Ovary (tissue), 7 donors: ENCODE measurements at regions not wholly inside any gene's neighbourhood (a gene's known extent, or its start where the extent isn't known, plus 50 kb on each side); places are given as distances from the start of the nearest gene placed in this dataset.
A peak's percentile ranks its signal among the peaks of the same experiment; 100 is the strongest.

ENCODE experiments used
- DNase-seq, 5 donors: peaks; one replicate each; pipeline ENCODE4 v3.0.0-alpha.2; 2019 to 2020
- H3K27ac ChIP-seq, 2 donors: fragments of 200-600 bp; one replicate each; pipeline versions ENCODE4 v1.5.1 to v1.8.0; 2019 to 2022
- H3K27me3 ChIP-seq: fragments of 200-600 bp; one replicate; pipeline ENCODE4 v1.8.0; 2022
- H3K36me3 ChIP-seq: fragments of 200-600 bp; sonication (generic); one replicate; pipeline ENCODE4 v1.5.1; 2019
- H3K4me1 ChIP-seq: one replicate; pipeline ENCODE4 v1.8.1; 2013; ENCODE audit warnings: mild to moderate bottlenecking, moderate library complexity; ENCODE audit not compliant: insufficient read depth
- H3K4me3 ChIP-seq: fragments of 200-600 bp; sonication (generic); one replicate; pipeline ENCODE4 v1.5.1; 2017
- H3K9me3 ChIP-seq, 2 donors: fragments of 200-600 bp in 1 of 2; sonication (generic) in 1 of 2; one replicate each; pipeline versions ENCODE4 v1.5.1 to v1.8.1; 2013 to 2019; ENCODE audit warnings: mild to moderate bottlenecking in 1 of 2, moderate library complexity in 1 of 2
- EP300 ChIP-seq: sonication (generic); formaldehyde crosslinking; IDR thresholded peaks from one replicate; pipeline ENCODE4 v1.6.1; 2017; ENCODE audit warnings: antibody characterized with exemption
- POLR2A ChIP-seq: fragments of 450-650 bp; IDR thresholded peaks from one replicate; pipeline ENCODE4 v1.6.1; 2017; ENCODE audit warnings: antibody characterized with exemption, mild to moderate bottlenecking, moderate library complexity
- WGBS, 3 donors: extraction: QIAGEN DNeasy Blood & Tissue Kit in 1 of 3; methylation state at CpG; one replicate each; pipeline versions ENCODE4 v1.1.5 to v1.1.7; 2013 to 2017; 5-methylcytosine and 5-hydroxymethylcytosine counted together
- intact Hi-C, 4 donors: fragments of 100-400 bp; cut with DNase I; formaldehyde crosslinking; loops; one replicate each; pipeline versions ENCODE4 v1.11.0 to v1.15.1; 2022 to 2023
- TF ChIP-seq, protein P1 (sequence below), 3 donors: fragments of 450-650 bp in 2 of 3; fragments of 200-600 bp in 1 of 3; IDR thresholded peaks; one replicate each; pipeline versions ENCODE4 v1.5.1 to v1.8.0; 2016 to 2022; ENCODE audit warnings: antibody characterized with exemption in 3 of 3, mild to moderate bottlenecking in 1 of 3
- donor health status: DM: no; HTN: no; CAD: no; lungs with moderate emphysema.
- donor health status: DM: no; HTN: no; CAD: no.
- donor health status: Bipolar disorder and iron deficiency.
- donor health status: DM: no; HTN: no; CAD: no.
- donor health status: DM: yes; HTN: yes; CAD: no.

DNA sequence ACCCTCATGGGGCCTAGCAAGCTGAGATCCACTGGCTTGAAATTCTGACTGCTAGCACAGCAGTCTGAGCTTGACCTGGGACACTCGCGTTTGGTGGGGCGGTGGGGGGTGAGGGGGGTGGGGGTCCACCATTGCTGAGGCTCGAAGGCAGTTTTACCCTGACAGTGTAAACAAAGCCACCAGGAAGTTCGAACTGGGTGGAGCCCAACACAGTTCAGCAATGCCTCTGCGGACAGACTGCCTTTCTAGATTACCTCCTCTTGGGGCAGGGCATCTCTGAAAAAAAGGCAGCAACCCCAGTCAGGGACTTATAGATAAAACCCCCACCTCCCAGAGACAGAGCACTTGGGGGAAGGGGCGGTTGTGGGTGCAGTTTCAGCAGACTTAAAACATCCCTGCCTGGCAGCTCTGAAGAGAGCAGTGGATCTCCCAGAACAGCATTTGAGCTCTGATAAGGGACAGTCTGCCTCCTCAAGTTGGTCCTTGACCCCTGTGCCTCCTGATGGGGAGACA, 149.7 kb upstream of the TANK start:
- 64 to 69% (median 67%) methylated on average over 7 of the region's 7 CpGs for WGBS, 3 donors

DNA sequence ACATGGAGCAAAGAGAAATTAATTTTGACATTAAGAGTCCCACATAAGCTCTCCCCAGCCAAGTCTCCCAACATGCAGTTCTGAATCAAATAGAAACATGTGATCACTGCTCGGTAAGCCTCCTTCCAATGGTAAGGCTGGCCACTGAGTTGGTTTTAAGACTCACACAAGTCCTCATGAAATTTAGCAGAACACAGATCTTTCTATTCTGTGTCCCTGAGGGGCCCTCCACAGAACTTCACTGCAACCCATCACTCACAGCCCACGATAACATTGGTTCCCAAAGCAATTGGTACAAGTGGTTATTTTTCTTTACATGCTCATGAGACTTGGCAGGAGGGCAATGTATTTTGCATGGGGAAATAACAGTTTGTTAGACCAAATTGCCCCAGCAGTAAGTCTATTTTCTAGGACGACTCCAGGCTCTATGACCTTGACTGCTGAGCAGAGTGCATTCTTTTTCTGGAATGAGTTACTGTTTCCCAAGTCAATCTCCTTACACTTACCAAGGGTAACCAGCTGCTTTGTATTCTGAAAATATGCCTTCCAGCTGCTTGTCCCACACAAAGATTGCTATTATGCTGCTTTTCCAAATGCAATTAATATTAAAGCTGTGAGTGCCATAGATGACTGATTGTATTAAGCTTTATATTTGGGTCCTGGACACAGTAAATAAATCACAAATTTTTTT, 142.3 kb upstream of the TANK start:
- Histone ChIP-seq H3K27me3 (no peaks in the 10 kb centered on the region), H3K36me3 (no peaks in the 10 kb centered on the region), H3K27ac (peak overlapping the region in 1 of 2 donors; percentile 38), H3K4me3 (no peak overlapping the region), H3K9me3 (no peaks in the 10 kb centered on the region), H3K4me1 (peaks cover 6% of the 10 kb centered on the region)
- WGBS, 3 donors, result 6 to 12% (median 9%) methylated on average over 3 of the region's 3 CpGs
- DNase-seq, result peak in 2 of 5 donors; percentile 11 to 20
- intact Hi-C loops, result no loop called here
- TF ChIP-seq EP300 (no peak), POLR2A (no peak)
- TF ChIP-seq, protein P1, sequence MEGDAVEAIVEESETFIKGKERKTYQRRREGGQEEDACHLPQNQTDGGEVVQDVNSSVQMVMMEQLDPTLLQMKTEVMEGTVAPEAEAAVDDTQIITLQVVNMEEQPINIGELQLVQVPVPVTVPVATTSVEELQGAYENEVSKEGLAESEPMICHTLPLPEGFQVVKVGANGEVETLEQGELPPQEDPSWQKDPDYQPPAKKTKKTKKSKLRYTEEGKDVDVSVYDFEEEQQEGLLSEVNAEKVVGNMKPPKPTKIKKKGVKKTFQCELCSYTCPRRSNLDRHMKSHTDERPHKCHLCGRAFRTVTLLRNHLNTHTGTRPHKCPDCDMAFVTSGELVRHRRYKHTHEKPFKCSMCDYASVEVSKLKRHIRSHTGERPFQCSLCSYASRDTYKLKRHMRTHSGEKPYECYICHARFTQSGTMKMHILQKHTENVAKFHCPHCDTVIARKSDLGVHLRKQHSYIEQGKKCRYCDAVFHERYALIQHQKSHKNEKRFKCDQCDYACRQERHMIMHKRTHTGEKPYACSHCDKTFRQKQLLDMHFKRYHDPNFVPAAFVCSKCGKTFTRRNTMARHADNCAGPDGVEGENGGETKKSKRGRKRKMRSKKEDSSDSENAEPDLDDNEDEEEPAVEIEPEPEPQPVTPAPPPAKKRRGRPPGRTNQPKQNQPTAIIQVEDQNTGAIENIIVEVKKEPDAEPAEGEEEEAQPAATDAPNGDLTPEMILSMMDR (IDR thresholded peaks at IDR 0.05), result no peak

More for the DNA sequence above, 149.7 kb upstream of the TANK start:
- no peaks in the 10 kb centered on the region for H3K9me3 ChIP-seq
- no peak overlapping the region for H3K4me3 ChIP-seq
- H3K27me3 ChIP-seq, result no peaks in the 10 kb centered on the region
- H3K27ac ChIP-seq, result no peak overlapping the region
- DNase-seq, result no peak
- no peaks in the 10 kb centered on the region for H3K4me1 ChIP-seq
- H3K36me3 ChIP-seq, result no peaks in the 10 kb centered on the region
- intact Hi-C loops, result no loop called here
- TF ChIP-seq, protein P1 (IDR thresholded peaks at IDR 0.05), result no peak
- no peak for TF ChIP-seq EP300
- no peak for TF ChIP-seq POLR2A

DNA sequence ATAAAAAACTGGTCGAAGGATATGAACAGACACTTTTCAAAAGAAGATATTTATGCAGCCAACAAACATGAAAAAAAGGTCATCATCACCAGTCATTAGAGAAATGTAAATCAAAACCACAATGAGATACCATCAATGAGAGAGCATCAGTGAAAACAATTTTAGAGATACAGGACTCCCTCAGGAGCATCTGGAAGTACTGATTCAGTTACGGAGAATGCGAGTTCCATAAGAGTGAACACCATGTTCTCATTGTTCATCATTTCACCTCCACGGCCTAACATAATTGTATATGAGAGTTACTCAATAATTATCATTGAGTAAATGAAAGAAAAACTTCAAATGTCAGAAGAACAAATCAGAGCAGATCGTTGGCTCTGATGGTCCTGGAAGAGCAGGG, 140.9 kb upstream of the TANK start:
- H3K9me3 ChIP-seq, result no peaks in the 10 kb centered on the region
- no peaks in the 10 kb centered on the region for H3K27me3 ChIP-seq
- no peak overlapping the region for H3K27ac ChIP-seq
- 71 to 94% (median 88%) methylated on average over 5 of the region's 5 CpGs for WGBS, 3 donors
- no peak overlapping the region for H3K4me3 ChIP-seq
- no peaks in the 10 kb centered on the region for H3K36me3 ChIP-seq
- no peak for DNase-seq
- H3K4me1 ChIP-seq, result peaks cover 6% of the 10 kb centered on the region
- TF ChIP-seq EP300 (no peak), POLR2A (no peak)
- TF ChIP-seq, protein P1 (IDR thresholded peaks at IDR 0.05), result no peak
- intact Hi-C loops, result no loop called here

DNA sequence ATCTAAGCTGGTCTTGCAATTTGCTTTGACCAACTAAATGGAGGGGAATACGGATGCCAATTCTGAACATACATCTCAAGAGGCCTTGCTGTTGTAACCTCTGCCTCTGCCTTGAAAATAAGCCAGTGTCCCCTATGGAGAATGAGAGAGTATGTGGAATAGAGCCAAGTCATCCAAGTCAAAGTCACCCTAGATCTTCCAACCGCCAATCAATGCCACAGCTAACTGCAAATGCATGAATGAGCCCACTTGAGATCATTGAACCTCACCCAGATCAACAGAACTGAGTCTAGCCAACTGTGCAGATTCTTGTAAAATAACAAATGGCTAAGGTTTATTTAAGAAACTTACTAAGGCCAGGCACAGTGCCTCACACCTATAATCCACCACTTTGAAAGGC, 139.8 kb upstream of the TANK start:
- TF ChIP-seq EP300 (no peak), POLR2A (no peak)
- TF ChIP-seq, protein P1 (IDR thresholded peaks at IDR 0.05), result no peak
- Histone ChIP-seq H3K36me3 (no peaks in the 10 kb centered on the region), H3K27me3 (no peaks in the 10 kb centered on the region), H3K4me1 (peaks cover 6% of the 10 kb centered on the region), H3K9me3 (no peaks in the 10 kb centered on the region), H3K27ac (no peak overlapping the region), H3K4me3 (no peak overlapping the region)
- intact Hi-C loops, result no loop called here
- no peak for DNase-seq
- WGBS, 3 donors, result 94 to 98% (median 97%) methylated on average over 2 of the region's 2 CpGs
